Ishikawa (cell line): ENCODE measurements at regions not wholly inside any gene's neighbourhood (a gene's known extent, or its start where the extent isn't known, plus 50 kb on each side); places are given as distances from the start of the nearest gene placed in this dataset.

Experiments
- CEBPB ChIP-seq: IDR thresholded peaks from 2 replicates; pipeline ENCODE4 v1.6.1; 2012
- CREB1 ChIP-seq: IDR thresholded peaks from 2 replicates; pipeline ENCODE4 v1.6.1; 2012; ENCODE audit warnings: low read depth
- EGR1 ChIP-seq: IDR thresholded peaks from 2 replicates; pipeline ENCODE4 v1.6.1; 2012
- EP300 ChIP-seq: IDR thresholded peaks from 2 replicates; pipeline ENCODE4 v1.6.1; 2012; ENCODE audit warnings: borderline replicate concordance
- FOXM1 ChIP-seq: IDR thresholded peaks from 2 replicates; pipeline ENCODE4 v1.6.1; 2012; ENCODE audit warnings: low read depth, borderline replicate concordance
- NFIC ChIP-seq: IDR thresholded peaks from 2 replicates; pipeline ENCODE4 v1.6.1; 2012
- RAD21 ChIP-seq: IDR thresholded peaks from 2 replicates; pipeline ENCODE4 v1.6.1; 2012; ENCODE audit warnings: low read depth
- REST ChIP-seq: IDR thresholded peaks from 2 replicates; pipeline ENCODE4 v1.6.1; 2012; ENCODE audit warnings: low read depth, mild to moderate bottlenecking
- TAF1 ChIP-seq: IDR thresholded peaks from 2 replicates; pipeline ENCODE4 v1.6.1; 2012; ENCODE audit warnings: low read depth, mild to moderate bottlenecking
- TCF12 ChIP-seq: IDR thresholded peaks from 2 replicates; pipeline ENCODE4 v1.6.1; 2012; ENCODE audit warnings: low read depth
- TEAD4 ChIP-seq: IDR thresholded peaks from 2 replicates; pipeline ENCODE4 v1.6.1; 2012
- USF1 ChIP-seq: IDR thresholded peaks from 2 replicates; pipeline ENCODE4 v1.6.1; 2012
- YY1 ChIP-seq: IDR thresholded peaks from 2 replicates; pipeline ENCODE4 v1.6.1; 2012; ENCODE audit warnings: low read depth
- ZBTB7A ChIP-seq: IDR thresholded peaks from 2 replicates; pipeline ENCODE4 v1.6.1; 2012; ENCODE audit warnings: low read depth
- TF ChIP-seq, protein P1 (sequence below): IDR thresholded peaks from 2 replicates; pipeline ENCODE4 v1.6.1; 2012

DNA sequence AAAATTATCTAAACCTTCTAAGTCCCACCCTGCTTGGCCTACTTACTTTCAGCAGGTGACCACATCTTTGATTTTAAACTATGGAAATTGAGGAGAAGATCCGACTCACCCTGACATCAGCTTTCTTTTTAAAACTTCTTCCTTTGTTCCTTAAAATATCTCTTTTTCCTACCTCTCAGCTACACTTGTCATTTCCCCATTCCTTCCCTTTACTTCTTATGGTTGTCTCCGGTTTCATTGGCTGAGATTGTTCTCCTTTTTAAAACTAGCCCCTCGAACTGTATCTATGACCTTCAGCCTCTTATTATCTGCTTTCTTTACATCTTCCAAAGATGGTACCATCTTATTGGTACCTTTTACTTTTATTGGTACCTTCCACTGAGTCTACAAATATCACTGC, 87.8 kb upstream of the NRIP1 start:
- TF ChIP-seq RAD21 (no peak), EGR1 (no peak), TCF12 (no peak), TEAD4 (no peak), TAF1 (no peak), REST (no peak), USF1 (no peak), EP300 (no peak), YY1 (no peak)
- TF ChIP-seq, protein P1, sequence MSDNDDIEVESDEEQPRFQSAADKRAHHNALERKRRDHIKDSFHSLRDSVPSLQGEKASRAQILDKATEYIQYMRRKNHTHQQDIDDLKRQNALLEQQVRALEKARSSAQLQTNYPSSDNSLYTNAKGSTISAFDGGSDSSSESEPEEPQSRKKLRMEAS = no peak

- TF ChIP-seq TAF1 (no peak), TCF12 (no peak), EP300 (no peak), ZBTB7A (no peak), CEBPB (no peak), RAD21 (no peak), REST (no peak), TEAD4 (no peak)
These were observed 94.7 kb upstream of the NRIP1 start for GRCh38 chr21:15159382-15160020.

GRCh38 chr21:15160136-15160535, 95.3 kb upstream of the NRIP1 start:
- TF ChIP-seq CEBPB (no peak), YY1 (no peak), CREB1 (no peak), TAF1 (no peak), USF1 (no peak), TEAD4 (no peak), EGR1 (no peak), REST (no peak), FOXM1 (no peak), RAD21 (no peak), NFIC (no peak), EP300 (no peak), ZBTB7A (no peak), TCF12 (no peak)
- TF ChIP-seq, protein P1 = no peak

- TF ChIP-seq NFIC (no peak), EP300 (no peak), TCF12 (no peak), USF1 (no peak), TEAD4 (no peak), CREB1 (no peak), RAD21 (no peak), FOXM1 (no peak), YY1 (no peak), CEBPB (no peak), ZBTB7A (no peak), REST (no peak)
- TF ChIP-seq, protein P1 = no peak
These were observed 98.1 kb upstream of the NRIP1 start for GRCh38 chr21:15162921-15163320.
